ENCODE measurements at regions not wholly inside any gene's neighbourhood (a gene's known extent, or its start where the extent isn't known, plus 50 kb on each side); places are given as distances from the start of the nearest gene placed in this dataset.

DNA sequence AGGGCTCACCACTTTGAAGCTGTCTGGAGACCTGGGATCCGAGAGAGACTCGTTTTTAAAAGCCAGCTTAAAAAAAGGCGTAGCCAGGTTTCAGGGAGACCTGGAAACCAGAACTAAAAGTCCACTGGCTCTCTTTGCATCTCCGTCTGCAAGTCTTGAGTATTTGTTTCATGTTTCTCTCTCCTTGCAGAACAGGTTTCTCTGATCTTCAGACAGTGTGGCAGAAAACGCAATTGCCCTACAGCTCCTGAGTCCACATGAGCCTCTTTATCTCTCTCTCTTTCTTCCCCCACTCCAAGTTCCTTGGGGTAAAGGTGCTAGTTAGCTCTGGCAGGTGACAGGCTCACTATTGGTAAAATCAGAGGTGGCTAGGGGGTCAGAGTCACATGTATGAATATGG lies 67.0 kb upstream of the AMPD3 start (continued):
- TF ChIP-seq, protein P1, sequence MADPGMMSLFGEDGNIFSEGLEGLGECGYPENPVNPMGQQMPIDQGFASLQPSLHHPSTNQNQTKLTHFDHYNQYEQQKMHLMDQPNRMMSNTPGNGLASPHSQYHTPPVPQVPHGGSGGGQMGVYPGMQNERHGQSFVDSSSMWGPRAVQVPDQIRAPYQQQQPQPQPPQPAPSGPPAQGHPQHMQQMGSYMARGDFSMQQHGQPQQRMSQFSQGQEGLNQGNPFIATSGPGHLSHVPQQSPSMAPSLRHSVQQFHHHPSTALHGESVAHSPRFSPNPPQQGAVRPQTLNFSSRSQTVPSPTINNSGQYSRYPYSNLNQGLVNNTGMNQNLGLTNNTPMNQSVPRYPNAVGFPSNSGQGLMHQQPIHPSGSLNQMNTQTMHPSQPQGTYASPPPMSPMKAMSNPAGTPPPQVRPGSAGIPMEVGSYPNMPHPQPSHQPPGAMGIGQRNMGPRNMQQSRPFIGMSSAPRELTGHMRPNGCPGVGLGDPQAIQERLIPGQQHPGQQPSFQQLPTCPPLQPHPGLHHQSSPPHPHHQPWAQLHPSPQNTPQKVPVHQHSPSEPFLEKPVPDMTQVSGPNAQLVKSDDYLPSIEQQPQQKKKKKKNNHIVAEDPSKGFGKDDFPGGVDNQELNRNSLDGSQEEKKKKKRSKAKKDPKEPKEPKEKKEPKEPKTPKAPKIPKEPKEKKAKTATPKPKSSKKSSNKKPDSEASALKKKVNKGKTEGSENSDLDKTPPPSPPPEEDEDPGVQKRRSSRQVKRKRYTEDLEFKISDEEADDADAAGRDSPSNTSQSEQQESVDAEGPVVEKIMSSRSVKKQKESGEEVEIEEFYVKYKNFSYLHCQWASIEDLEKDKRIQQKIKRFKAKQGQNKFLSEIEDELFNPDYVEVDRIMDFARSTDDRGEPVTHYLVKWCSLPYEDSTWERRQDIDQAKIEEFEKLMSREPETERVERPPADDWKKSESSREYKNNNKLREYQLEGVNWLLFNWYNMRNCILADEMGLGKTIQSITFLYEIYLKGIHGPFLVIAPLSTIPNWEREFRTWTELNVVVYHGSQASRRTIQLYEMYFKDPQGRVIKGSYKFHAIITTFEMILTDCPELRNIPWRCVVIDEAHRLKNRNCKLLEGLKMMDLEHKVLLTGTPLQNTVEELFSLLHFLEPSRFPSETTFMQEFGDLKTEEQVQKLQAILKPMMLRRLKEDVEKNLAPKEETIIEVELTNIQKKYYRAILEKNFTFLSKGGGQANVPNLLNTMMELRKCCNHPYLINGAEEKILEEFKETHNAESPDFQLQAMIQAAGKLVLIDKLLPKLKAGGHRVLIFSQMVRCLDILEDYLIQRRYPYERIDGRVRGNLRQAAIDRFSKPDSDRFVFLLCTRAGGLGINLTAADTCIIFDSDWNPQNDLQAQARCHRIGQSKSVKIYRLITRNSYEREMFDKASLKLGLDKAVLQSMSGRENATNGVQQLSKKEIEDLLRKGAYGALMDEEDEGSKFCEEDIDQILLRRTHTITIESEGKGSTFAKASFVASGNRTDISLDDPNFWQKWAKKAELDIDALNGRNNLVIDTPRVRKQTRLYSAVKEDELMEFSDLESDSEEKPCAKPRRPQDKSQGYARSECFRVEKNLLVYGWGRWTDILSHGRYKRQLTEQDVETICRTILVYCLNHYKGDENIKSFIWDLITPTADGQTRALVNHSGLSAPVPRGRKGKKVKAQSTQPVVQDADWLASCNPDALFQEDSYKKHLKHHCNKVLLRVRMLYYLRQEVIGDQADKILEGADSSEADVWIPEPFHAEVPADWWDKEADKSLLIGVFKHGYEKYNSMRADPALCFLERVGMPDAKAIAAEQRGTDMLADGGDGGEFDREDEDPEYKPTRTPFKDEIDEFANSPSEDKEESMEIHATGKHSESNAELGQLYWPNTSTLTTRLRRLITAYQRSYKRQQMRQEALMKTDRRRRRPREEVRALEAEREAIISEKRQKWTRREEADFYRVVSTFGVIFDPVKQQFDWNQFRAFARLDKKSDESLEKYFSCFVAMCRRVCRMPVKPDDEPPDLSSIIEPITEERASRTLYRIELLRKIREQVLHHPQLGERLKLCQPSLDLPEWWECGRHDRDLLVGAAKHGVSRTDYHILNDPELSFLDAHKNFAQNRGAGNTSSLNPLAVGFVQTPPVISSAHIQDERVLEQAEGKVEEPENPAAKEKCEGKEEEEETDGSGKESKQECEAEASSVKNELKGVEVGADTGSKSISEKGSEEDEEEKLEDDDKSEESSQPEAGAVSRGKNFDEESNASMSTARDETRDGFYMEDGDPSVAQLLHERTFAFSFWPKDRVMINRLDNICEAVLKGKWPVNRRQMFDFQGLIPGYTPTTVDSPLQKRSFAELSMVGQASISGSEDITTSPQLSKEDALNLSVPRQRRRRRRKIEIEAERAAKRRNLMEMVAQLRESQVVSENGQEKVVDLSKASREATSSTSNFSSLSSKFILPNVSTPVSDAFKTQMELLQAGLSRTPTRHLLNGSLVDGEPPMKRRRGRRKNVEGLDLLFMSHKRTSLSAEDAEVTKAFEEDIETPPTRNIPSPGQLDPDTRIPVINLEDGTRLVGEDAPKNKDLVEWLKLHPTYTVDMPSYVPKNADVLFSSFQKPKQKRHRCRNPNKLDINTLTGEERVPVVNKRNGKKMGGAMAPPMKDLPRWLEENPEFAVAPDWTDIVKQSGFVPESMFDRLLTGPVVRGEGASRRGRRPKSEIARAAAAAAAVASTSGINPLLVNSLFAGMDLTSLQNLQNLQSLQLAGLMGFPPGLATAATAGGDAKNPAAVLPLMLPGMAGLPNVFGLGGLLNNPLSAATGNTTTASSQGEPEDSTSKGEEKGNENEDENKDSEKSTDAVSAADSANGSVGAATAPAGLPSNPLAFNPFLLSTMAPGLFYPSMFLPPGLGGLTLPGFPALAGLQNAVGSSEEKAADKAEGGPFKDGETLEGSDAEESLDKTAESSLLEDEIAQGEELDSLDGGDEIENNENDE (IDR thresholded peaks at IDR 0.05; ENCODE audit: insufficient replicate concordance, low read length): no peak
- TF ChIP-seq GABPA (IDR thresholded peaks at IDR 0.05; ENCODE audit: borderline replicate concordance, insufficient read depth, low read length) (no peak), SP2 (IDR thresholded peaks at IDR 0.05; ENCODE audit: low read length) (no peak), HDAC2 (IDR thresholded peaks at IDR 0.05; ENCODE audit: borderline replicate concordance in 1 of 2, low read depth in 2 of 2, low read length in 2 of 2) (no peak), EZH2 (IDR thresholded peaks at IDR 0.05; ENCODE audit: low read depth, low read length, severe bottlenecking) (no peak), CHD2 (IDR thresholded peaks at IDR 0.05; ENCODE audit: low read length) (no peak), KDM4A (IDR thresholded peaks at IDR 0.05; ENCODE audit: low read depth, low read length, severe bottlenecking) (no peak)
- TF ChIP-seq, protein P2, sequence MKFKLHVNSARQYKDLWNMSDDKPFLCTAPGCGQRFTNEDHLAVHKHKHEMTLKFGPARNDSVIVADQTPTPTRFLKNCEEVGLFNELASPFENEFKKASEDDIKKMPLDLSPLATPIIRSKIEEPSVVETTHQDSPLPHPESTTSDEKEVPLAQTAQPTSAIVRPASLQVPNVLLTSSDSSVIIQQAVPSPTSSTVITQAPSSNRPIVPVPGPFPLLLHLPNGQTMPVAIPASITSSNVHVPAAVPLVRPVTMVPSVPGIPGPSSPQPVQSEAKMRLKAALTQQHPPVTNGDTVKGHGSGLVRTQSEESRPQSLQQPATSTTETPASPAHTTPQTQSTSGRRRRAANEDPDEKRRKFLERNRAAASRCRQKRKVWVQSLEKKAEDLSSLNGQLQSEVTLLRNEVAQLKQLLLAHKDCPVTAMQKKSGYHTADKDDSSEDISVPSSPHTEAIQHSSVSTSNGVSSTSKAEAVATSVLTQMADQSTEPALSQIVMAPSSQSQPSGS (IDR thresholded peaks at IDR 0.05; ENCODE audit: low read length): no peak
- TF ChIP-seq, protein P3, sequence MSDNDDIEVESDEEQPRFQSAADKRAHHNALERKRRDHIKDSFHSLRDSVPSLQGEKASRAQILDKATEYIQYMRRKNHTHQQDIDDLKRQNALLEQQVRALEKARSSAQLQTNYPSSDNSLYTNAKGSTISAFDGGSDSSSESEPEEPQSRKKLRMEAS (IDR thresholded peaks at IDR 0.05): no peak
